NOMO-1 (cell line): ENCODE measurements at regions not wholly inside any gene's neighbourhood (a gene's known extent, or its start where the extent isn't known, plus 50 kb on each side); places are given as distances from the start of the nearest gene placed in this dataset.

Source experiments
- DNase-seq, 2 experiments: peaks; one replicate each; lab custom pipeline; 2025; ENCODE audit not compliant: unreplicated experiment in 2 of 2; lab: John Stamatoyannopoulos, UW

DNA sequence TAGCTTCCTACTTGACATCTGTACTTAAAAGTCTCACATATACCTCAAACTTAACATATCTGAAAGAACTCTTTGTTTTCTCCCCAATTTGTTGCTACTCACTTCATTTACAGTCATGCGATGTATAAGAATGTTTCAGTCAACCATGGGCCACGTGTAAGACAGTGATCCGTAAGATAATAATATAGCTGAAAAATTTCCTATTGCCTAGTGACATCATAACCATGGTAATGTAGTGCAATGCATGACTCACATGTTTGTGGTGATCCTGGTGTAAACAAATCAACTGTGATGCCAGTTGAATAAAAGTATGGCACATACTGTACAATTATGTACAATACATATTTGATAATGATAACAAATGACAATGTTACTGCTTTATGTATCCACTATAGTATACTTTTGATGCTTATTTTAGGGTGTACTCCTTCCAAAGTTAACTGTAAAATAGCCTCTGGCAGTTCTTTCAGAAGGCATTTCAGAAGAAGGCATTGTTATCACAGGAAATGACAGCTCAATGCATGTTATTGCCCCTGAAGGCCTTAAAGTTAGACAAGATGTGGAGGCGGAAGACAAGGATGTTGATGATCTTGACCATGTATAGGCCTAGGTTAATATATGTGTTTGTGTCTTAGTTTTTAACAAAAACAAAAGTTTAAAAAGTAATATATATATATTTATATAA lies 579.0 kb downstream of the EPHA7 start:
- DNase-seq: no peak

- DNase-seq: no peak
These were observed 590.6 kb downstream of the EPHA7 start for GRCh38 chr6:92828788-92829187.

DNA sequence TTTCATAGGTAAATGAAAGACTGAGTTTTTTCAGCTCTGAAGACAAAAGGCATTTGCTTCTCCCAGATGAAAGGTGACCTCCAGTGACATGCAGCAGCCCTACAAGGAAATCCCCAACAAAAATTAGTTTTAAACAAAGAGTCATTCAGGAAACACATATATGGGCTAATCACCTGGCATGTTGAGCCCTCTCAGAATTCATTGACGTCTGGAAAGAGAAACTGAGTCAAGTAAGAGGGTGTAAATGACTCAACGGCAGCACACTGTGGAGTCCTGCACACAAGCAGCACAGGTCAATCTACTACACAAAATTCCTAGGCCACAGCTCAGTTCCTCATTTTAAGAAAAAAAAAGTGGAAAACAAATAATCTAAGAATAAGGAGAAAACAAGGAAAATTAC lies 592.3 kb downstream of the EPHA7 start:
- DNase-seq: no peak

- DNase-seq: no peak
These were observed 592.7 kb downstream of the EPHA7 start for GRCh38 chr6:92826633-92827032.

DNA sequence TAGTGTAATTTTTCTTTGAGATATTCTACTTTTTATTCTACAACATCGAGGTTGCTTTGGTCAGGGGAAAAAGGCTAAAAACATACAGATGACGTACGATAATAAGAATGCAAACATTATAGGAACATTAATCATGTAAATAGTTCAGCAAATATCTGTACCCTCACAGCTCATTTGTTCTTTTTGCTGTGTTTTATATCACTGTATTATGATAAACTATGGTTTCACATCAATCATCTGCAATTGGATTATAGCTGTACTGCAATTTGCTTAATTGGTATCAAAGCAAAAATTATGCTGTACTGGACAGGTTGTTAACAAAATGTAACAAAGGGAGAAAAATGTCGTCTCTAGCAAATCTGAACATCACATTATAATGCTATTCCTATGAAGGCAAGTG lies 597.1 kb downstream of the EPHA7 start:
- no peak for DNase-seq

DNA sequence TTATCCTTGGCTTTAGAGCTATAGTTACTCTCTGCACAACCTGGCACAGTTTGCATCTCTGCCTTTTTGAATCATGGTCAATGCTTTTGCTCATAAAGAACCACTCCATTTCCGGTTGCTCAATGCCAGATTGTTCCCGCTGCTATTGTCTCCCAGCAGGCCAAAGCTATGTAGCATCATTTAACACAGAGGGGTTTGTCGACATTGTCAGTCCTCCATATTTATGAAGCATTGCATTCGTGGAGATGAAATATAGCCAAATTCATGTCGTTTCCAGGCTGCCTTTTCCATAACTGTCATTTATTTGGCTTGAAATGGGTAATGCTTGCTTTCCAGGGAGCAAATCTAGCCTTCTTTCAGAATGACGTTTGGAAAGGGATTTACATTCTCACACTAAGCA lies 598.8 kb downstream of the EPHA7 start:
- no peak for DNase-seq

- DNase-seq: peak in 1 of 2 experiments; percentile 20
These were observed 608.4 kb downstream of the EPHA7 start for GRCh38 chr6:92810913-92811312.

- DNase-seq: no peak
These were observed 613.1 kb downstream of the EPHA7 start for GRCh38 chr6:92806254-92806653.

GRCh38 chr6:92791403-92791802 lies 628.0 kb downstream of the EPHA7 start:
- DNase-seq: no peak

GRCh38 chr6:92790381-92790780 lies 629.0 kb downstream of the EPHA7 start:
- no peak for DNase-seq

- DNase-seq: no peak
These were observed 635.1 kb downstream of the EPHA7 start for GRCh38 chr6:92784235-92784634.

- no peak for DNase-seq
These were observed 639.6 kb downstream of the EPHA7 start for GRCh38 chr6:92779746-92780145.

GRCh38 chr6:92777146-92777740 lies 642.1 kb downstream of the EPHA7 start:
- DNase-seq: peak in 1 of 2 experiments; percentile 60

DNA sequence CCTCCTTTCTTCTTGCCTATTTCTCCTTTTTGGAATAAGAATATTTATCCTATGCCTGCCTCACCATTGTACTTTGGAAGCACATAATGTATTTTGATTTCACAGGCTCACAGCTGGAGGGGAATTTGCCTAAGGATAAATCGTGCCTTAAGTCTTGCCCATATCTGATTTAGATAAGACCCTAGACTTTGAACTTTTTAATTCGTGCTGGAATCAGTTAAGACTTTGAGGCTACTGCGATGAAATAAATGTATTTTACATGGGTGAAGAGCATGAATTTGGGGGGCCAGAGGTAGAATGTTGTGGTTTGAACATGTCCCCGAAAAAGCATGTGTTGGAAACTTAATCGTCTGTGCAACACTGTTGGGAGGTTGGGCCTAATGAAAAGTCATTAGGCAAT lies 648.8 kb downstream of the EPHA7 start:
- no peak for DNase-seq

DNA sequence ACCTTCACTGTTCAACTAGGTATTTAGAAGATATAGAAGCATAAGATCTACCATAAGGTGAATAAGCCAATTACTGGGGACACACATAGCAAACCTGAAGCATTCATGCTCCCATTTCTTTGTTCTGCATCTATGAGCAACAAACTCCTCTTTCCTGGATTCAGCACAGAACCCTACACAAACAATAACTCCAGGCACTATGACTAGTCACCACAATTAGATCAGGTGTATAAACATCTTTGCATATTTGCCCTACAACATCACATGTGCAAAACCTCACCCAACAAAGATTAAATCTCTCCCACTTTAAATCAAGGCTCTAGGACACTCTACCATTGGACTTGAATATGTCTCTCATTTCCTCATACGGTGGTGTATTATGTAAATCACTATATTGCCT lies 652.3 kb downstream of the EPHA7 start:
- DNase-seq: no peak

DNA sequence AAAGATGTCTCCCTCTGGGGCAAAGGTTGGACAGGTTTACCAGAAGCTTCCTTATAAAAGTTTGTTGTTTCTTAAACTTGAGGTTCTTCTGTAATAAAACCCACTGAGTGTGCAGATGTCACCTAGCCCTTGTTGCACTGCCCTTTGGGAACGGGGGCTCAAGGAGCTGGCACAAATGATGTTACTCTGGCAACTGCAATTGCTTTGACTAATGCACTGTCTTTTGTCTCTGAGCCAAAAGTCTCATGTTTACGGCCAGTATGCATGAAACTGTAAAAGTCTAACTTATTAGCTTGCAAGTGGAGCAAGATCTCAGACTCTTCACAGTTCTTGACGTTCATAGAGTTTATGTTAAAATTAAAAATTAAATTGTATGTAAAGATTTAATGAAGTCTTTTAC lies 655.7 kb downstream of the EPHA7 start:
- no peak for DNase-seq

DNA sequence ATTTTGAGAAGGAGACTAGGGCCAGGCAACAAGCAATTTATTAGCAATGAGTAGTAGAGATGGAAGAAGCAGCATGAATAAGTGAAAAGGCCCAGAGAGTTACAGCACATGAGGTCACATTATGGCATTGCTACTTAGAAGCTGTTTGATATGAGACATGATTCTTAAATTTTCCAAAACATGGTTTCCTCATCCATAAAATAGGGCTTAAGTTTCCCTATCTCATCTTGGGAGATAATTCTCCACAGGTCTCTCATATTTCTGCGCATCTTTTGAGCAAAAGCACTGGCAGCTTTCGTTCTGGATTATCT lies 656.1 kb downstream of the EPHA7 start:
- DNase-seq: no peak

- DNase-seq: no peak
These were observed 656.7 kb downstream of the EPHA7 start for GRCh38 chr6:92762443-92763273.

DNA sequence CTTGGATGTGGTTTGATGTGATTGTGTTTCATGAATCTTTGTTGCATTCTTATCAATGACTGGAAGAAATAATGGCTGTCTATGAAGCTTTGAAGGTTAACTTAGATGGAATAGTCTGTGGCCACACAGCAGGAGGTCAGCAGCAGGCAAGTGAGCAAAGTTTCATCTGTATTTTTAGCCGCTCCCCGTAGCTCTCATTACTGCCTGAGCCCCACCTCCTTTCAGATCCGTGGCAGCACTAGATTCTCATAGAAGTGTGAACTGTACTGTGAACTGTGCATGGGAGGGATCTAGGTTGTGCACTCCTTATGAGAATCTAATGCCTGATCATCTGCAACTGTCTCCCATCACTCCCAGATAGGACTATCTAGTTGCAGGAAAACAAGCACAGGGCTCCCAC lies 660.2 kb downstream of the EPHA7 start:
- no peak for DNase-seq

GRCh38 chr6:92757925-92758324 lies 661.4 kb downstream of the EPHA7 start:
- DNase-seq: no peak

DNA sequence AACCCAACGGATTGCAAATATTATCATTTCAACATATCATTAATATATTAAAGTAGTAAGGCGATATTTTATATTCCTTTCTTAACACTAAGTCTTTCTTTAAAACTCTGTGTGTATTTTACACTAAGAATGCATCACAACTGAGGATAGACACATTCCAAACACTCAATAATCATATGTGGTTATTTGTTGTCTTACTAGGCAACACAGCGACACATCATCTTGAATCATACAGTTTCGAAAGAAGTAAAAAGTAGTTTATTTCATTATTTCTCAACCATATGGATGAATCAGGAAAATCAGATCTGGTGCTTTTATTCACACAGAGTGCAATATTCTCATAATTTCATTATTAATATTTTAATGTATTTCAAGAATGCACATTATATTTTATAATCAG lies 662.4 kb downstream of the EPHA7 start:
- DNase-seq: no peak

DNA sequence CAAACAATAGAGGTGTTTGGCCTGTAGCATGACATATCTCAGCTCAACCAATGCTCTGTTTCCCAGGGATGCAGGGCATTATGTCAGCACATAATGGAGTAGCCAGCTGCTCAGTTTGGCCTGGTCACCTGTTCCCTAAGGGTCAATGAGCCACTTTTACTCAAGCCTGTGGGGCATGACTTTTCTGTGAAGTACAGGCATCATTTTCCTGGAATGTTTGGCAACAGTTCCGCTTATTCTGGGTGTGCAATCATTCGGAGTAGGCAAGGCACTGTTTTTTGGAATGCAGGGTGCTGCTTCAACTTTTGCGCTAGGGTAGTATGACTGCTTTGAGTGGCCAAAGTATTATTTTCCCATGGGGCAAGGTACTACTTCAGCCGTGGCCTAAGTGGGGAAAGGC lies 665.4 kb downstream of the EPHA7 start:
- no peak for DNase-seq
